ENCODE measurements at regions not wholly inside any gene's neighbourhood (a gene's known extent, or its start where the extent isn't known, plus 50 kb on each side); places are given as distances from the start of the nearest gene placed in this dataset.

DNA sequence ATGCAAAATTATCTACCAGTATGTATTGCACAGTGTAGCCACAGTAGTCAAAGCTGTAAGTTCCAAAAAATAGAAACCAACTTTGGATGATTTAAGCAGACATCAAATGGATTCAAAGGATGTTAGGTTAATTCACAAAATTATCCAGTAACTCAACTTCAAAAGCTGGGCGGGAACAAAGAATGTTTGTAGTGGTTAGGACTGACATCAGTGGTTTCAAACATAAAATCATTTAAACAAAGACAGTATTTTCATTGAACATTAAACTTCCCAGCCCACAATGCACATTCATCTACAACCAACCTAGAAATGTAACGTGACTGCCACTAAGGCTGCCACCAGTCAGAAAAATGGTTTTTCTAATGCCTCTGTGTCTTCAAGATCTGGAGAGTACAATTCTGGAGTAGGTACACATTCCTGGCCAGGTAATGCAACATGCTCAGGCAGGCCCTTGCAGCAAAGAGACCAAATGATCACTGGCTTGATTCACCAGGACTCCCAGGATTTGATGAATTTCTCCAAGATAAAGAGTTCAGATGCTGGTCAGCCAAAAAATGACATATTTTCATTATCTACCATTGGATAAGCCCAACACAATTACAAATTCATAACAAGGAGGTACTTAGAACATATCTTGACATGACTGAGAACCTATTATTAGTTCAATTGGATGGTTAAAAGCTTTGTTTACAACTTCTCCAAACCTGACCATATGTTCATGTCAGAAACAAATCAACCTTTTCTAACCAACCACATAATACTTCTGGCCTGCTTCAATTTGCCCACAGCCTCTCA, 189.8 kb upstream of the CNTN4 start:
- Mint-ChIP-seq H3K4me3 (ENCODE audit: unreplicated experiment) (no peak overlapping the region), H3K9me3 (ENCODE audit: unreplicated experiment) (peaks cover 14% of the 10 kb centered on the region), H3K27me3 (ENCODE audit: unreplicated experiment) (no peaks in the 10 kb centered on the region), H3K36me3 (ENCODE audit: low read depth, unreplicated experiment) (no peaks in the 10 kb centered on the region), H3K4me1 (ENCODE audit: unreplicated experiment) (no peaks in the 10 kb centered on the region), H3K27ac (ENCODE audit: unreplicated experiment) (no peak overlapping the region)
- TF ChIP-seq CTCF (IDR thresholded peaks at IDR 0.05; ENCODE audit: unreplicated experiment): no peak
- no peak for DNase-seq (ENCODE audit: low spot score)

- Mint-ChIP-seq H3K4me1 (ENCODE audit: unreplicated experiment) (no peaks in the 10 kb centered on the region), H3K9me3 (ENCODE audit: unreplicated experiment) (peaks cover 18% of the 10 kb centered on the region), H3K27me3 (ENCODE audit: unreplicated experiment) (no peaks in the 10 kb centered on the region), H3K27ac (ENCODE audit: unreplicated experiment) (no peak overlapping the region), H3K4me3 (ENCODE audit: unreplicated experiment) (no peak overlapping the region), H3K36me3 (ENCODE audit: low read depth, unreplicated experiment) (no peaks in the 10 kb centered on the region)
- DNase-seq (ENCODE audit: low spot score): no peak
- no peak for TF ChIP-seq CTCF (IDR thresholded peaks at IDR 0.05; ENCODE audit: unreplicated experiment)
Observed at GRCh38 chr3:1910322-1910721, 188.3 kb upstream of the CNTN4 start.

DNA sequence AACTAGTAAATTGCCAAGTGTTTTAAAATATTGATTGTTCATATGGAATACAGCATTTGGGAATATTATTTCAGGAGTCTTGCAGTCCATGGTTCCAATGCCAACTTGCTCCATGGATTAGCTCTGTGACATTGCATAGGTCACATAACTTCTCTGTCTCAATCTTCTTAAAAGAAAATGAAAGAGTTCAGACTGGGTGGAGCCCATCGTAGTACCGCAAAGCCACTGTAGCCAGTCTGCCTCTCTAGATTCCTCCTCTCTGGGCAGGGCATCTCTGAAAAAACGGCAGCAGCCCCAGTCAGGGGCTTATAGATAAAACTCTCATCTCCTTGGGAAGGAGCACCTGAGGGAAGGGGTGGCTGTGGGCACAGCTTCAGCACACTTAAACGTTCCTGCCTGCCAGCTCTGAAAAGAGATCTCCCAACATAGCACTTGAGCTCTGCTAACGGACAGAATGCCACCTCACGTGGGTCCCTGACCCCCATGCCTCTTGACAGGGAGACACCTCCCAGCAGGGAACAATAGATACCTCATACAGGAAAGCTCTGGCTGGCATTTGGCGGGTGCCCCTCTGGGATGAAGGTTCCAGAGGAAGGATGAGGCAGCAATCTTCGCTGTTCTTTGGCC, 168.8 kb upstream of the CNTN4 start:
- H3K27me3 Mint-ChIP-seq (ENCODE audit: unreplicated experiment): peaks cover 7% of the 10 kb centered on the region
- no peak for DNase-seq (ENCODE audit: low spot score)

GRCh38 chr3:1938975-1939374, 159.7 kb upstream of the CNTN4 start:
- H3K9me3 Mint-ChIP-seq (ENCODE audit: unreplicated experiment): peaks cover 26% of the 10 kb centered on the region
- no peak overlapping the region for H3K4me3 Mint-ChIP-seq (ENCODE audit: unreplicated experiment)
- no peak for TF ChIP-seq CTCF (IDR thresholded peaks at IDR 0.05; ENCODE audit: unreplicated experiment)
- H3K27me3 Mint-ChIP-seq (ENCODE audit: unreplicated experiment): peaks cover 2% of the 10 kb centered on the region
- peaks cover 5% of the 10 kb centered on the region for H3K36me3 Mint-ChIP-seq (ENCODE audit: low read depth, unreplicated experiment)
- H3K4me1 Mint-ChIP-seq (ENCODE audit: unreplicated experiment): no peaks in the 10 kb centered on the region
- no peak for DNase-seq (ENCODE audit: low spot score)
- H3K27ac Mint-ChIP-seq (ENCODE audit: unreplicated experiment): no peak overlapping the region

More for the DNA sequence above, 168.8 kb upstream of the CNTN4 start:
- Mint-ChIP-seq H3K9me3 (ENCODE audit: unreplicated experiment) (peaks cover 30% of the 10 kb centered on the region), H3K4me1 (ENCODE audit: unreplicated experiment) (no peaks in the 10 kb centered on the region), H3K4me3 (ENCODE audit: unreplicated experiment) (no peak overlapping the region), H3K36me3 (ENCODE audit: low read depth, unreplicated experiment) (no peaks in the 10 kb centered on the region), H3K27ac (ENCODE audit: unreplicated experiment) (no peak overlapping the region)
- no peak for TF ChIP-seq CTCF (IDR thresholded peaks at IDR 0.05; ENCODE audit: unreplicated experiment)

GRCh38 chr3:1942781-1943180, 155.9 kb upstream of the CNTN4 start:
- Mint-ChIP-seq H3K27ac (ENCODE audit: unreplicated experiment) (no peak overlapping the region), H3K4me1 (ENCODE audit: unreplicated experiment) (no peaks in the 10 kb centered on the region), H3K9me3 (ENCODE audit: unreplicated experiment) (peaks cover 42% of the 10 kb centered on the region), H3K27me3 (ENCODE audit: unreplicated experiment) (no peaks in the 10 kb centered on the region), H3K4me3 (ENCODE audit: unreplicated experiment) (no peak overlapping the region), H3K36me3 (ENCODE audit: low read depth, unreplicated experiment) (peaks cover 5% of the 10 kb centered on the region)
- no peak for DNase-seq (ENCODE audit: low spot score)
- no peak for TF ChIP-seq CTCF (IDR thresholded peaks at IDR 0.05; ENCODE audit: unreplicated experiment)

Measured in endothelial cell (in vitro differentiated cells).